GM10266 (cell line): ENCODE measurements at regions not wholly inside any gene's neighbourhood (a gene's known extent, or its start where the extent isn't known, plus 50 kb on each side); places are given as distances from the start of the nearest gene placed in this dataset.

Experiments
- DNase-seq: peaks from one replicate; pipeline ENCODE4 v3.0.0; 2012; ENCODE audit errors: extremely low spot score
- TF ChIP-seq, protein P1 (sequence below): IDR thresholded peaks from 2 replicates; pipeline ENCODE4 v1.5.1; 2012; ENCODE audit warnings: mild to moderate bottlenecking, low read depth; ENCODE audit not compliant: control insufficient read depth, insufficient read depth; ENCODE audit errors: missing control alignments

DNA sequence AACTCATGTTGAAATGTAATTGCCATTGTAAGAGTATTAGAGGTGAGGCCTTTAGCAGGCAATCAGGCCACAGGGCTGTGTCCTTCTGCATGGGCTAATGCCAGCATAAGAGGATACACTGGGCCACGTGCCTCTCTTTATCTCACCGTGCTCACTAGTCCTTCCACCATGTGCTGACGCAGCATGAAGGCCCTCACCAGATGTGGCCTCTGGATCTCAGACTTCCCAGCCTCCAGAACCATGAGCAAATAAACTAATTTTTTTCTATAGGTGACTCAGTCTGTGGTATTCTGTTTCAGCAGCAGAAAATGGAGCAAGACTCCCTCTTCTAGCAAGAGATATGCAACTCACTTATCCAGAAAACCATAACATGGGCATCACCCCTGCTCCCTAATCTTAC, 149.7 kb upstream of the ZNF236 start:
- TF ChIP-seq, protein P1, sequence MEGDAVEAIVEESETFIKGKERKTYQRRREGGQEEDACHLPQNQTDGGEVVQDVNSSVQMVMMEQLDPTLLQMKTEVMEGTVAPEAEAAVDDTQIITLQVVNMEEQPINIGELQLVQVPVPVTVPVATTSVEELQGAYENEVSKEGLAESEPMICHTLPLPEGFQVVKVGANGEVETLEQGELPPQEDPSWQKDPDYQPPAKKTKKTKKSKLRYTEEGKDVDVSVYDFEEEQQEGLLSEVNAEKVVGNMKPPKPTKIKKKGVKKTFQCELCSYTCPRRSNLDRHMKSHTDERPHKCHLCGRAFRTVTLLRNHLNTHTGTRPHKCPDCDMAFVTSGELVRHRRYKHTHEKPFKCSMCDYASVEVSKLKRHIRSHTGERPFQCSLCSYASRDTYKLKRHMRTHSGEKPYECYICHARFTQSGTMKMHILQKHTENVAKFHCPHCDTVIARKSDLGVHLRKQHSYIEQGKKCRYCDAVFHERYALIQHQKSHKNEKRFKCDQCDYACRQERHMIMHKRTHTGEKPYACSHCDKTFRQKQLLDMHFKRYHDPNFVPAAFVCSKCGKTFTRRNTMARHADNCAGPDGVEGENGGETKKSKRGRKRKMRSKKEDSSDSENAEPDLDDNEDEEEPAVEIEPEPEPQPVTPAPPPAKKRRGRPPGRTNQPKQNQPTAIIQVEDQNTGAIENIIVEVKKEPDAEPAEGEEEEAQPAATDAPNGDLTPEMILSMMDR = no peak
- no peak for DNase-seq

DNA sequence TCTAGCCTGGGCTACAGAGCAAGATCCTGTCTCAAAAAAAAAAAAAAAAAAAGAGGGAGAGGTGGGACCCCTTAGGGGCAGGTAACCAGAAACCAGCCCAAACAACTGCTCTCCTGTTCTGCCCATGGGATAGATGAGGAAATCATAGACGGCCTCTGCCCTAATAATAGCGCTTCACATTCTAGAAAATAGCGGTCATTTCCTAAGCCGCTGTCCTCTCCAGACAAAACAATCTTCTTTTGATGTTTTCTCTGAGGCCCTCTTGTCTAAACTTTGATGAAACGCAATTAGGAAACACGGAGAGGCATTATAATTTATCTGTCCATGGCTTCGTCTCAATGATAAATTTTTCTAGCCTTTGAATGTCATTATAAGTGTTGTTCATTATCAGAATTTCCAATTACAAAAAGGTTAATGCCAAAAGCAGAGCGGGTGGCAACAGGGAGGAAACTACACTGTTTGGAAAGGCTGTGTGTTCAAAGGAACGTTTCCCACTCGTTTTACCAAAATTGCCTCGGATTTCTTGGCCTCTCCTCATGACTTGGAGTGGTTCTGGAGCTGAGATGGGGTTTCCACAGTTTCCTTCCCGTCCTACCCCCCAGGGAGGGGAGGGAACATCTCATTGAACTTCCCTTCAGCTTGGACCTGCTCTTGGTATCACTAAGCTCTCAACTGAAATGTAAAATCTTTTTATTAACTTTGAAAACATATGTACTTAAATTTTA, 151.6 kb upstream of the ZNF236 start:
- TF ChIP-seq, protein P1 = no peak
- DNase-seq = no peak

DNA sequence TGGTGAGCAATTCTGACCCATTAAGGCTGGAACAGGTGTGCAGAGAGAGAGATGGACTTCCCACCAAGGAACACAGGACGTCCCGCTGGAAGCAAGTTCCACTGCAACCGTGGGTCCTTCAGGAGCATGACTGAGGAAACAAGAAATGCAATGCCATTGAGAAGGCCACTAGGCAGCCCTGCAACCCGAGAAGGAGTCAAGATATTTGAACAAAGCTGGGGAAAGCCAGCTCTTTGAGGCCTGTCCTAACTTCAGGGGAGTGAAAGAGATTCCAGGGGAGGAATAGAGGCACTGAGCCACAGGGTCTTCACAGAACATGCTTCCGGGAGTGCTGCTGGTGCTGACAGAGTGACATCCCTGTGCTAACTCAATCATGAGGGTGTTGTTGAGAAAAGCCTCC, 153.8 kb upstream of the ZNF236 start:
- TF ChIP-seq, protein P1 = no peak
- no peak for DNase-seq

DNA sequence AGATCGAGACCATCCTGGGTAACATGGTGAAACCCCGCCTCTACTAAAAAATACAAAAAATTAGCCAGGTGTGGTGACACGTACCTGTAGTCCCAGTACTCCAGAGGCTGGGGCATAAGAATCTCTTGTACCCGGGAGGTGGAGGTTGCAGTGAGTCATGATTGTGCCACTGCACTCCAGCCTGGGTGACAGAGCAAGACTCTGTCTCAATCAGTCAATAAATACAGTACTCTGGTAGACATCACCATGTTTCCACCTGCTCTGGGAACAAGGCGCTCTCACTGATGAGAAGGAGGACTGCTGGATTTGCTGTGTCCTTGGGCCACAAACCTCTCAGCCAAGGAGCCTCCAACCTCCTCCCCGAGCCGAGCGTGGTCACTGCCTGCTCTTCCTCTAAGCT, 154.2 kb upstream of the ZNF236 start:
- DNase-seq = no peak
- TF ChIP-seq, protein P1 = no peak

DNA sequence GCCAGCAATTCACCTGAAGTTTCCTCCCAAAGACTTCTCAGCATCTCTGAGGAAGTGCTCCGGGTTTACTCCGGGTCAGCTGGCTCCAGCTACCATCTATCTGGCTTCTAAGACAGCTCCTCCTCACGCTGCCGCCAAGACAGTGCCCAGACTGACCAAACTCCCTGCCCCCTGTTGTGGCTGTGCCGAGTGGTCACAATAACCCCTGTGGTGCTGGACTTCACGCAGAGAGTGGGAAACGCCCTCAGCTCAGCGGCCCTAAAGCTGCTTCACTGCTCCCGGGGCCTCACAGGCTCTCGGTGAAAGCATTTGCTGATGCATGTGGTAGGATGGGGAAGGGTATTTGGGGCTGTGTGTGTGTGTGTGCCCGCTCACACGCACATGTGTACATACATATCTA, 154.8 kb upstream of the ZNF236 start:
- no peak for DNase-seq
- TF ChIP-seq, protein P1 = no peak

DNA sequence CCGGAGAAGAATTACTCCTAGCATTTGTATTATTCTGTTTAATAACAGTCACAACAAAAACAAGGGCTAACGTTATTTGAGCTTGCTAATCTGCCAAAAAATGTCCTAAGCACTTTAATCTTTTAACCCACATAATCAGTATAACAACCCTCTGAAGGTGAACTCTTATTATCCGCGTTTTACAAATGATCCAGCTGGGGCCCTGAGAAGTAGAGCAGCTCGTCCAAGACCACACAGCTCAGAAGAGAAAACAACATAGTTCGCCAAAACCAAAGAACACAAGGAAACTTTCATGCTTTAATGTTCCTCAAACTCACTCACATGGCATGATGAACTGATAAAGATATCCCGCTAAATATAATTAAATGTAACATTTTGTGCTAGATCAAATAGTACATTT, 159.7 kb upstream of the ZNF236 start:
- TF ChIP-seq, protein P1 = no peak
- no peak for DNase-seq

DNA sequence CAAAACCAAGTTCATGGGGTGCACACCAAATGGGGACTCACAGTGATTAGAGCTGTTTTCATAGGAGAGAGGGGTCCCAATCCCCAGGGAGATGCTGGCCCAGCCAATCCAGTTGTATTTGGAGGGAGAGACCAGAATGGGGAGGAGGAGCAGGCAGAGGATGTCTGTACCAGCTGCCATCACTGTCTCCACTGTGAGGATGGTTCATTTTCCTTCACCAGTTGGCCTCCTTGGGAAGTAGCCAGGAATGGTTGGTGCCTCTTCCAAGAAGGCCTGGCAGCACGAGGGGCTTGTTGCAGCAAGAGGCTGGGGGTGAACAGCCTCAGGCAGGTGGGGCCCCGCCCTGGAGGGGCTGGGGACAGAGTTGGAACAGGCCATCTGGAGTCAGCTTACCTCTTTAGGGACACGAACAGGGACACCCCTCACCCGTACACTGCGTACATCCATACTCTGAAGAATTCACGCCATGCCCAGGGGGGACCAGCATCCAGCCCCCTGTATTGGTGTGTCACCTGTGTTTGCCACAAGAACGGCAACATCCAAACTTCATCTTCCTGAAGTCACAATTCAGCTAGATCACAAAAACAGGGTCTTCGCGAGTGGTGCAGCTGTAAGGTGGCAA, 161.7 kb upstream of the ZNF236 start:
- TF ChIP-seq, protein P1 = no peak

More for the DNA sequence above, 161.7 kb upstream of the ZNF236 start:
- no peak for DNase-seq
